GM21528 (cell line): ENCODE measurements at regions not wholly inside any gene's neighbourhood (a gene's known extent, or its start where the extent isn't known, plus 50 kb on each side); places are given as distances from the start of the nearest gene placed in this dataset.
"Not testable (repeated sequence)": the region's sequence is repeated elsewhere in the genome, so short reads cannot be mapped to it uniquely, and the experiment has no call there.

ENCODE experiments used
- ATAC-seq: cut with Tn5 transposase; IDR thresholded peaks from one replicate; pipeline ENCODE4 v1.9.1; 2021; ENCODE audit warnings: mild to moderate bottlenecking, moderate library complexity; ENCODE audit not compliant: unreplicated experiment, low FRiP score

- ATAC-seq, result not testable (repeated sequence)
Measured at GRCh38 chr15:22238959-22239805, 158.9 kb downstream of the OR4M2 start.

- no peak for ATAC-seq
Measured at GRCh38 chr15:22239806-22240180, 159.5 kb downstream of the OR4M2 start.

GRCh38 chr15:22240403-22240802, 160.1 kb downstream of the OR4M2 start:
- no peak for ATAC-seq

GRCh38 chr15:22240986-22241385, 160.7 kb downstream of the OR4M2 start:
- ATAC-seq, result no peak

- ATAC-seq, result no peak
Measured at GRCh38 chr15:22241451-22241850, 161.1 kb downstream of the OR4M2 start.

GRCh38 chr15:22242311-22242710, 162.0 kb downstream of the OR4M2 start:
- not testable (repeated sequence) for ATAC-seq

GRCh38 chr15:22243440-22244130, 163.3 kb downstream of the OR4M2 start:
- no peak for ATAC-seq

- not testable (repeated sequence) for ATAC-seq
Measured at GRCh38 chr15:22249511-22249910, 169.2 kb downstream of the OR4M2 start.

GRCh38 chr15:22250501-22251290, 170.4 kb downstream of the OR4M2 start:
- not testable (repeated sequence) for ATAC-seq

GRCh38 chr15:22251422-22251821, 171.1 kb downstream of the OR4M2 start:
- no peak for ATAC-seq

- ATAC-seq, result not testable (repeated sequence)
Measured at GRCh38 chr15:22252047-22252446, 171.7 kb downstream of the OR4M2 start.

- ATAC-seq, result not testable (repeated sequence)
Measured at GRCh38 chr15:22252521-22252920, 172.2 kb downstream of the OR4M2 start.

- ATAC-seq, result not testable (repeated sequence)
Measured at GRCh38 chr15:22253002-22253675, 172.8 kb downstream of the OR4M2 start.

- ATAC-seq, result peak; percentile 64
Measured at GRCh38 chr15:22253676-22254408, 173.5 kb downstream of the OR4M2 start.

GRCh38 chr15:22254409-22255045, 174.2 kb downstream of the OR4M2 start:
- ATAC-seq, result peak; percentile 42

- ATAC-seq, result not testable (repeated sequence)
Measured at GRCh38 chr15:22255606-22256005, 175.3 kb downstream of the OR4M2 start.

- ATAC-seq, result not testable (repeated sequence)
Measured at GRCh38 chr15:22256389-22257046, 176.2 kb downstream of the OR4M2 start.
